GM18499 (cell line): ENCODE measurements at regions not wholly inside any gene's neighbourhood (a gene's known extent, or its start where the extent isn't known, plus 50 kb on each side); places are given as distances from the start of the nearest gene placed in this dataset.

Experiments used
- ATAC-seq: cut with Tn5 transposase; IDR thresholded peaks from one replicate; pipeline ENCODE4 v1.9.1; 2021; ENCODE audit warnings: moderate number of reproducible peaks; ENCODE audit not compliant: insufficient read depth, unreplicated experiment

- no peak for ATAC-seq
These were observed 128.9 kb upstream of the SOX5 start for GRCh38 chr12:24078318-24078765.

- no peak for ATAC-seq
These were observed 127.7 kb upstream of the SOX5 start for GRCh38 chr12:24077161-24077560.

GRCh38 chr12:24075650-24076049 is 126.2 kb upstream of the SOX5 start:
- no peak for ATAC-seq

GRCh38 chr12:24073170-24073810 is 123.8 kb upstream of the SOX5 start:
- ATAC-seq: no peak

GRCh38 chr12:24072302-24072701 is 122.8 kb upstream of the SOX5 start:
- no peak for ATAC-seq

- ATAC-seq: no peak
These were observed 122.4 kb upstream of the SOX5 start for GRCh38 chr12:24071842-24072241.

GRCh38 chr12:24069532-24070395 is 120.3 kb upstream of the SOX5 start:
- no peak for ATAC-seq

GRCh38 chr12:24066865-24067264 is 117.4 kb upstream of the SOX5 start:
- ATAC-seq: no peak

- no peak for ATAC-seq
These were observed 116.6 kb upstream of the SOX5 start for GRCh38 chr12:24066097-24066496.

- no peak for ATAC-seq
These were observed 113.3 kb upstream of the SOX5 start for GRCh38 chr12:24062642-24063245.

GRCh38 chr12:24060089-24060488 is 110.6 kb upstream of the SOX5 start:
- ATAC-seq: no peak

GRCh38 chr12:24057920-24058476 is 108.5 kb upstream of the SOX5 start:
- no peak for ATAC-seq

- no peak for ATAC-seq
These were observed 106.3 kb upstream of the SOX5 start for GRCh38 chr12:24055747-24056146.

- ATAC-seq: no peak
These were observed 104.9 kb upstream of the SOX5 start for GRCh38 chr12:24054416-24054815.

- no peak for ATAC-seq
These were observed 100.3 kb upstream of the SOX5 start for GRCh38 chr12:24049728-24050127.

- ATAC-seq: no peak
These were observed 99.6 kb upstream of the SOX5 start for GRCh38 chr12:24049101-24049500.

GRCh38 chr12:24048446-24048845 is 99.0 kb upstream of the SOX5 start:
- no peak for ATAC-seq

GRCh38 chr12:24047326-24047725 is 97.9 kb upstream of the SOX5 start:
- no peak for ATAC-seq

- ATAC-seq: no peak
These were observed 96.4 kb upstream of the SOX5 start for GRCh38 chr12:24045816-24046257.

GRCh38 chr12:24044941-24045703 is 95.7 kb upstream of the SOX5 start:
- ATAC-seq: no peak
